GM23338 (cell line): ENCODE measurements at regions not wholly inside any gene's neighbourhood (a gene's known extent, or its start where the extent isn't known, plus 50 kb on each side); places are given as distances from the start of the nearest gene placed in this dataset.
A peak's percentile ranks its signal among the peaks of the same experiment; 100 is the strongest.

Experiments
- ATAC-seq: fragments of 200-7000 bp; cut with Tn5 transposase; 3 replicates; pipeline ENCODE4 v1.9.1; 2020
- DNase-seq: peaks from one replicate; pipeline ENCODE4 v3.0.0-alpha.2; 2015; ENCODE audit warnings: low spot score
- H2AFZ ChIP-seq: fragments of 200-600 bp; sonication (generic); 2 replicates; pipeline ENCODE4 v1.8.0; 2016; ENCODE audit warnings: antibody characterized with exemption, mild to moderate bottlenecking, moderate library complexity
- H3F3A ChIP-seq: fragments of 200-600 bp; sonication (generic); replicated peaks from 2 replicates; pipeline ENCODE4 v1.8.0; 2017; ENCODE audit warnings: antibody characterized with exemption, mixed run types, low read depth
- H3K27ac ChIP-seq: fragments of 200-600 bp; sonication (generic); 2 replicates; pipeline ENCODE4 v1.6.1; 2016; ENCODE audit warnings: low read depth
- H3K27me3 ChIP-seq: fragments of 200-600 bp; sonication (generic); 2 replicates; pipeline ENCODE4 v1.8.0; 2016; ENCODE audit warnings: mild to moderate bottlenecking, mixed run types, moderate library complexity; ENCODE audit not compliant: insufficient read depth
- H3K36me3 ChIP-seq: fragments of 200-600 bp; sonication (generic); 2 replicates; pipeline ENCODE4 v1.8.0; 2016; ENCODE audit warnings: mild to moderate bottlenecking; ENCODE audit not compliant: insufficient read depth
- H3K4me1 ChIP-seq: fragments of 200-600 bp; sonication (generic); 2 replicates; pipeline ENCODE4 v1.8.0; 2016; ENCODE audit warnings: mild to moderate bottlenecking, moderate library complexity; ENCODE audit not compliant: insufficient read depth
- H3K4me2 ChIP-seq: fragments of 200-600 bp; sonication (generic); 2 replicates; pipeline ENCODE4 v1.7.1; 2017; ENCODE audit warnings: mixed run types
- H3K4me3 ChIP-seq: fragments of 200-600 bp; sonication (generic); 2 replicates; pipeline ENCODE4 v1.6.1; 2016; ENCODE audit warnings: mixed run types
- H3K79me2 ChIP-seq: fragments of 200-600 bp; sonication (generic); replicated peaks from 2 replicates; pipeline ENCODE4 v1.8.0; 2017; ENCODE audit warnings: mild to moderate bottlenecking; ENCODE audit not compliant: insufficient read depth
- H3K9me2 ChIP-seq: fragments of 200-600 bp; sonication (generic); 2 replicates; pipeline ENCODE4 v1.8.0; 2017; ENCODE audit not compliant: insufficient read depth
- H4K20me1 ChIP-seq: fragments of 200-600 bp; sonication (generic); replicated peaks from 2 replicates; pipeline ENCODE4 v1.8.0; 2017; ENCODE audit warnings: mild to moderate bottlenecking; ENCODE audit not compliant: insufficient read depth
- H3K27ac Mint-ChIP-seq: 2 replicates; pipeline ENCODE4 v1.8.0; 2020; ENCODE audit warnings: inconsistent platforms, mild to moderate bottlenecking, moderate library complexity, mixed read lengths
- H3K27me3 Mint-ChIP-seq: 3 replicates; pipeline ENCODE4 v1.8.0; 2022; ENCODE audit warnings: low read depth, mild to moderate bottlenecking, moderate library complexity, mixed read lengths, inconsistent platforms; ENCODE audit not compliant: insufficient read depth, poor library complexity
- H3K36me3 Mint-ChIP-seq: 3 replicates; pipeline ENCODE4 v1.8.0; 2021; ENCODE audit warnings: low read depth, mild to moderate bottlenecking, inconsistent platforms, moderate library complexity, mixed read lengths
- H3K4me1 Mint-ChIP-seq: 3 replicates; pipeline ENCODE4 v1.8.0; 2020; ENCODE audit warnings: mild to moderate bottlenecking, inconsistent platforms, mixed read lengths
- H3K4me3 Mint-ChIP-seq: 3 replicates; pipeline ENCODE4 v1.8.0; 2021; ENCODE audit warnings: moderate library complexity, mild to moderate bottlenecking, inconsistent platforms, mixed read lengths
- H3K9me3 Mint-ChIP-seq: 3 replicates; pipeline ENCODE4 v1.8.0; 2020; ENCODE audit warnings: moderate library complexity, mild to moderate bottlenecking, inconsistent platforms, mixed read lengths
- CREB1 ChIP-seq: fragments of 250-450 bp; sonication (Bioruptor Pico); IDR thresholded peaks from 2 replicates; pipeline ENCODE4 v1.5.0; 2020; ENCODE audit warnings: low read depth, mild to moderate bottlenecking, moderate library complexity
- EZH2 ChIP-seq: fragments of 200-600 bp; sonication (generic); IDR thresholded peaks from one replicate; pipeline ENCODE4 v1.8.0; 2017; ENCODE audit warnings: antibody characterized with exemption, mild to moderate bottlenecking, low read depth; ENCODE audit not compliant: unreplicated experiment
- EZH2phosphoT487 ChIP-seq: fragments of 200-600 bp; sonication (generic); IDR thresholded peaks from one replicate; pipeline ENCODE4 v1.8.1; 2018; ENCODE audit warnings: antibody characterized with exemption; ENCODE audit not compliant: unreplicated experiment
- NANOG ChIP-seq: IDR thresholded peaks from 2 replicates; pipeline ENCODE4 v1.6.1; 2016; ENCODE audit warnings: antibody characterized with exemption, borderline replicate concordance
- POLR2AphosphoS5 ChIP-seq: IDR thresholded peaks from 2 replicates; pipeline ENCODE4 v1.6.1; 2016; ENCODE audit warnings: antibody characterized with exemption, low read depth
- STAT1 ChIP-seq: IDR thresholded peaks from one replicate; pipeline ENCODE4 v1.6.1; 2016; ENCODE audit warnings: antibody characterized with exemption; ENCODE audit not compliant: unreplicated experiment
- ZNF331 ChIP-seq: fragments of 250-450 bp; sonication (Bioruptor Pico); IDR thresholded peaks from 2 replicates; pipeline ENCODE4 v1.5.0; 2020; ENCODE audit warnings: low read depth, mild to moderate bottlenecking, moderate library complexity
- TF ChIP-seq, protein P1 (sequence below): IDR thresholded peaks from one replicate; pipeline ENCODE4 v1.6.1; 2018; ENCODE audit warnings: antibody characterized with exemption; ENCODE audit not compliant: unreplicated experiment
- TF ChIP-seq, protein P2 (sequence below): fragments of 250-450 bp; sonication (Bioruptor Pico); IDR thresholded peaks from 2 replicates; pipeline ENCODE4 v1.5.0; 2020; ENCODE audit warnings: mild to moderate bottlenecking, moderate library complexity
- TF ChIP-seq, protein P3 (sequence below), 2 experiments: fragments of 200-600 bp in 1 of 2; sonication (generic) in 1 of 2; conservative IDR thresholded peaks; 2 replicates each; pipeline versions ENCODE4 v1.5.1 to v1.6.1; 2016 to 2017; ENCODE audit warnings: antibody characterized with exemption in 2 of 2, low read depth in 2 of 2, mild to moderate bottlenecking in 2 of 2, moderate library complexity in 1 of 2

DNA sequence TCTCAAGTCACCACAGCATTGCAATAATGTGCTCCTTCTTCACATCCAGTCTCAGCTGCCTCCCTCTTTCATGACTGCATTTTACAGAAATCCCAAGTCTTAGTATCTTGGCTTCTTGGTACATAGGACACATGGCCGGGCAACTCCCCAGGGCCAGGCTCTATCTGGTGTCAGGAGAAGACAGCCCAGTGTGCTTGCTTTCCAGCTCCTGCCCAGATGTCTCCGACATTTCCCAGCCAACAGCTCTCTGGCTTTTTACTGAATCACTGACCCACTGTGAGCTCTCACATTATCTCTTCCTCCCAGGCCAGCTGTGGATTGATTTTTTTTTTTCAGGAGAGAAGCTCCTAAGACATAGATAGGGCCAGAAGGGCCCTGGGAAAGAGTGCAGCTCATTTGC is 346.0 kb upstream of the C11orf87 start:
- H2AFZ ChIP-seq: 0 out of 2 replicates have a peak overlapping the region, but pooled peaks have one; percentile 28
- H3K36me3 Mint-ChIP-seq: no peaks in the 10 kb centered on the region
- H3K9me3 Mint-ChIP-seq: no peaks in the 10 kb centered on the region; the same call in 1 of the 3 replicates
- H3K27ac ChIP-seq: no peak overlapping the region
- TF ChIP-seq CREB1 (CRISPR knock-in tag) (no peak), STAT1 (no peak), EZH2 (no peak), POLR2AphosphoS5 (no peak), NANOG (no peak), ZNF331 (CRISPR knock-in tag) (no peak), EZH2phosphoT487 (no peak)
- TF ChIP-seq, protein P1, sequence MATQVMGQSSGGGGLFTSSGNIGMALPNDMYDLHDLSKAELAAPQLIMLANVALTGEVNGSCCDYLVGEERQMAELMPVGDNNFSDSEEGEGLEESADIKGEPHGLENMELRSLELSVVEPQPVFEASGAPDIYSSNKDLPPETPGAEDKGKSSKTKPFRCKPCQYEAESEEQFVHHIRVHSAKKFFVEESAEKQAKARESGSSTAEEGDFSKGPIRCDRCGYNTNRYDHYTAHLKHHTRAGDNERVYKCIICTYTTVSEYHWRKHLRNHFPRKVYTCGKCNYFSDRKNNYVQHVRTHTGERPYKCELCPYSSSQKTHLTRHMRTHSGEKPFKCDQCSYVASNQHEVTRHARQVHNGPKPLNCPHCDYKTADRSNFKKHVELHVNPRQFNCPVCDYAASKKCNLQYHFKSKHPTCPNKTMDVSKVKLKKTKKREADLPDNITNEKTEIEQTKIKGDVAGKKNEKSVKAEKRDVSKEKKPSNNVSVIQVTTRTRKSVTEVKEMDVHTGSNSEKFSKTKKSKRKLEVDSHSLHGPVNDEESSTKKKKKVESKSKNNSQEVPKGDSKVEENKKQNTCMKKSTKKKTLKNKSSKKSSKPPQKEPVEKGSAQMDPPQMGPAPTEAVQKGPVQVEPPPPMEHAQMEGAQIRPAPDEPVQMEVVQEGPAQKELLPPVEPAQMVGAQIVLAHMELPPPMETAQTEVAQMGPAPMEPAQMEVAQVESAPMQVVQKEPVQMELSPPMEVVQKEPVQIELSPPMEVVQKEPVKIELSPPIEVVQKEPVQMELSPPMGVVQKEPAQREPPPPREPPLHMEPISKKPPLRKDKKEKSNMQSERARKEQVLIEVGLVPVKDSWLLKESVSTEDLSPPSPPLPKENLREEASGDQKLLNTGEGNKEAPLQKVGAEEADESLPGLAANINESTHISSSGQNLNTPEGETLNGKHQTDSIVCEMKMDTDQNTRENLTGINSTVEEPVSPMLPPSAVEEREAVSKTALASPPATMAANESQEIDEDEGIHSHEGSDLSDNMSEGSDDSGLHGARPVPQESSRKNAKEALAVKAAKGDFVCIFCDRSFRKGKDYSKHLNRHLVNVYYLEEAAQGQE: no peak
- TF ChIP-seq, protein P2, sequence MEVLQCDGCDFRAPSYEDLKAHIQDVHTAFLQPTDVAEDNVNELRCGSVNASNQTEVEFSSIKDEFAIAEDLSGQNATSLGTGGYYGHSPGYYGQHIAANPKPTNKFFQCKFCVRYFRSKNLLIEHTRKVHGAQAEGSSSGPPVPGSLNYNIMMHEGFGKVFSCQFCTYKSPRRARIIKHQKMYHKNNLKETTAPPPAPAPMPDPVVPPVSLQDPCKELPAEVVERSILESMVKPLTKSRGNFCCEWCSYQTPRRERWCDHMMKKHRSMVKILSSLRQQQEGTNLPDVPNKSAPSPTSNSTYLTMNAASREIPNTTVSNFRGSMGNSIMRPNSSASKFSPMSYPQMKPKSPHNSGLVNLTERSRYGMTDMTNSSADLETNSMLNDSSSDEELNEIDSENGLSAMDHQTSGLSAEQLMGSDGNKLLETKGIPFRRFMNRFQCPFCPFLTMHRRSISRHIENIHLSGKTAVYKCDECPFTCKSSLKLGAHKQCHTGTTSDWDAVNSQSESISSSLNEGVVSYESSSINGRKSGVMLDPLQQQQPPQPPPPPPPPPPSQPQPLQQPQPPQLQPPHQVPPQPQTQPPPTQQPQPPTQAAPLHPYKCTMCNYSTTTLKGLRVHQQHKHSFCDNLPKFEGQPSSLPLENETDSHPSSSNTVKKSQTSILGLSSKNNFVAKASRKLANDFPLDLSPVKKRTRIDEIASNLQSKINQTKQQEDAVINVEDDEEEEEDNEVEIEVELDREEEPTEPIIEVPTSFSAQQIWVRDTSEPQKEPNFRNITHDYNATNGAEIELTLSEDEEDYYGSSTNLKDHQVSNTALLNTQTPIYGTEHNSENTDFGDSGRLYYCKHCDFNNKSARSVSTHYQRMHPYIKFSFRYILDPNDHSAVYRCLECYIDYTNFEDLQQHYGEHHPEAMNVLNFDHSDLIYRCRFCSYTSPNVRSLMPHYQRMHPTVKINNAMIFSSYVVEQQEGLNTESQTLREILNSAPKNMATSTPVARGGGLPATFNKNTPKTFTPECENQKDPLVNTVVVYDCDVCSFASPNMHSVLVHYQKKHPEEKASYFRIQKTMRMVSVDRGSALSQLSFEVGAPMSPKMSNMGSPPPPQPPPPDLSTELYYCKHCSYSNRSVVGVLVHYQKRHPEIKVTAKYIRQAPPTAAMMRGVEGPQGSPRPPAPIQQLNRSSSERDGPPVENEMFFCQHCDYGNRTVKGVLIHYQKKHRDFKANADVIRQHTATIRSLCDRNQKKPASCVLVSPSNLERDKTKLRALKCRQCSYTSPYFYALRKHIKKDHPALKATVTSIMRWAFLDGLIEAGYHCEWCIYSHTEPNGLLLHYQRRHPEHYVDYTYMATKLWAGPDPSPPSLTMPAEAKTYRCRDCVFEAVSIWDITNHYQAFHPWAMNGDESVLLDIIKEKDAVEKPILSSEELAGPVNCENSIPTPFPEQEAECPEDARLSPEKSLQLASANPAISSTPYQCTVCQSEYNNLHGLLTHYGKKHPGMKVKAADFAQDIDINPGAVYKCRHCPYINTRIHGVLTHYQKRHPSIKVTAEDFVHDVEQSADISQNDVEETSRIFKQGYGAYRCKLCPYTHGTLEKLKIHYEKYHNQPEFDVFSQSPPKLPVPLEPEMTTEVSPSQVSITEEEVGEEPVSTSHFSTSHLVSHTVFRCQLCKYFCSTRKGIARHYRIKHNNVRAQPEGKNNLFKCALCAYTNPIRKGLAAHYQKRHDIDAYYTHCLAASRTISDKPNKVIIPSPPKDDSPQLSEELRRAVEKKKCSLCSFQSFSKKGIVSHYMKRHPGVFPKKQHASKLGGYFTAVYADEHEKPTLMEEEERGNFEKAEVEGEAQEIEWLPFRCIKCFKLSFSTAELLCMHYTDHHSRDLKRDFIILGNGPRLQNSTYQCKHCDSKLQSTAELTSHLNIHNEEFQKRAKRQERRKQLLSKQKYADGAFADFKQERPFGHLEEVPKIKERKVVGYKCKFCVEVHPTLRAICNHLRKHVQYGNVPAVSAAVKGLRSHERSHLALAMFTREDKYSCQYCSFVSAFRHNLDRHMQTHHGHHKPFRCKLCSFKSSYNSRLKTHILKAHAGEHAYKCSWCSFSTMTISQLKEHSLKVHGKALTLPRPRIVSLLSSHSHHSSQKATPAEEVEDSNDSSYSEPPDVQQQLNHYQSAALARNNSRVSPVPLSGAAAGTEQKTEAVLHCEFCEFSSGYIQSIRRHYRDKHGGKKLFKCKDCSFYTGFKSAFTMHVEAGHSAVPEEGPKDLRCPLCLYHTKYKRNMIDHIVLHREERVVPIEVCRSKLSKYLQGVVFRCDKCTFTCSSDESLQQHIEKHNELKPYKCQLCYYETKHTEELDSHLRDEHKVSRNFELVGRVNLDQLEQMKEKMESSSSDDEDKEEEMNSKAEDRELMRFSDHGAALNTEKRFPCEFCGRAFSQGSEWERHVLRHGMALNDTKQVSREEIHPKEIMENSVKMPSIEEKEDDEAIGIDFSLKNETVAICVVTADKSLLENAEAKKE (CRISPR knock-in tag): no peak
- TF ChIP-seq, protein P3, sequence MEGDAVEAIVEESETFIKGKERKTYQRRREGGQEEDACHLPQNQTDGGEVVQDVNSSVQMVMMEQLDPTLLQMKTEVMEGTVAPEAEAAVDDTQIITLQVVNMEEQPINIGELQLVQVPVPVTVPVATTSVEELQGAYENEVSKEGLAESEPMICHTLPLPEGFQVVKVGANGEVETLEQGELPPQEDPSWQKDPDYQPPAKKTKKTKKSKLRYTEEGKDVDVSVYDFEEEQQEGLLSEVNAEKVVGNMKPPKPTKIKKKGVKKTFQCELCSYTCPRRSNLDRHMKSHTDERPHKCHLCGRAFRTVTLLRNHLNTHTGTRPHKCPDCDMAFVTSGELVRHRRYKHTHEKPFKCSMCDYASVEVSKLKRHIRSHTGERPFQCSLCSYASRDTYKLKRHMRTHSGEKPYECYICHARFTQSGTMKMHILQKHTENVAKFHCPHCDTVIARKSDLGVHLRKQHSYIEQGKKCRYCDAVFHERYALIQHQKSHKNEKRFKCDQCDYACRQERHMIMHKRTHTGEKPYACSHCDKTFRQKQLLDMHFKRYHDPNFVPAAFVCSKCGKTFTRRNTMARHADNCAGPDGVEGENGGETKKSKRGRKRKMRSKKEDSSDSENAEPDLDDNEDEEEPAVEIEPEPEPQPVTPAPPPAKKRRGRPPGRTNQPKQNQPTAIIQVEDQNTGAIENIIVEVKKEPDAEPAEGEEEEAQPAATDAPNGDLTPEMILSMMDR (conservative IDR thresholded peaks at IDR 0.05; ENCODE audit: low read depth in 2 of 2): no peak
- H3K79me2 ChIP-seq: no peaks in the 10 kb centered on the region
- no peaks in the 10 kb centered on the region for H3K36me3 ChIP-seq
- no peak overlapping the region for H3K4me3 Mint-ChIP-seq
- no peaks in the 10 kb centered on the region for H3K4me1 Mint-ChIP-seq
- H3K27me3 ChIP-seq: no peaks in the 10 kb centered on the region
- H3K27me3 Mint-ChIP-seq: no peaks in the 10 kb centered on the region
- ATAC-seq (no peak), DNase-seq (no peak)
- H3K4me1 ChIP-seq: no peaks in the 10 kb centered on the region
- 0 out of 2 replicates have a peak overlapping the region, but pooled peaks have one; percentile 15 for H3K27ac Mint-ChIP-seq
- no peaks in the 10 kb centered on the region for H4K20me1 ChIP-seq
- H3K4me2 ChIP-seq: no peak overlapping the region
- no peaks in the 10 kb centered on the region for H3F3A ChIP-seq
- no peak overlapping the region for H3K4me3 ChIP-seq
- 0 out of 2 replicates have a peak, but pooled peaks cover 4% of the 10 kb centered on the region for H3K9me2 ChIP-seq
